Endothelial cell of umbilical vein (primary cell): ENCODE measurements at regions not wholly inside any gene's neighbourhood (a gene's known extent, or its start where the extent isn't known, plus 50 kb on each side); places are given as distances from the start of the nearest gene placed in this dataset.

Experiments
- BruUV-seq: library from RNA; stranded (reverse); fragments of 400-500 nt; replicated peaks from 2 replicates; lab custom pipeline; 2021; lab: Mats Ljungman, UMichigan
- CTCF ChIA-PET: fragments of 300-600, 350-600 bp; sonication (Branson Sonifier 250); formaldehyde crosslinking; loops from one replicate; lab custom pipeline; 2021; ENCODE audit warnings: antibody characterized with exemption, inconsistent platforms; lab: Charles Lee
- POLR2A ChIA-PET: fragments of 300-600, 350-600 bp; sonication (Branson Sonifier 250); formaldehyde crosslinking; loops from one replicate; lab custom pipeline; 2021; ENCODE audit warnings: antibody characterized with exemption, inconsistent platforms; lab: Charles Lee
- DNase-seq: peaks from one replicate; pipeline ENCODE4 v3.0.0-alpha.2; 2011; ENCODE audit warnings: low read depth, low spot score
- FAIRE-seq: peaks from 2 replicates; lab custom pipeline; 2011; peaks lifted over from hg19 to GRCh38; lab: Jason Lieb, UNC
- H2AFZ ChIP-seq: 2 replicates; pipeline ENCODE4 v1.6.0; 2012; ENCODE audit warnings: low read depth, low read length, control low read depth, inconsistent platforms
- H3K27ac ChIP-seq: 2 replicates; pipeline ENCODE4 v1.5.1; 2011; ENCODE audit warnings: low read depth, mild to moderate bottlenecking, control low read depth, low read length, moderate library complexity; ENCODE audit not compliant: insufficient read depth
- H3K27me3 ChIP-seq, 2 experiments: 2 replicates each; pipeline versions ENCODE4 v1.6.0 to v1.6.1; 2011; ENCODE audit warnings: low read length in 2 of 2, mixed read lengths in 1 of 2; ENCODE audit not compliant: control insufficient read depth in 2 of 2, insufficient read depth in 2 of 2
- H3K36me3 ChIP-seq, 2 experiments: 2 replicates in 1 of 2; 3 replicates in 1 of 2; pipeline ENCODE4 v1.5.1; 2011; ENCODE audit warnings: low read length in 2 of 2, mild to moderate bottlenecking in 1 of 2, moderate library complexity in 1 of 2; ENCODE audit not compliant: control insufficient read depth in 2 of 2, insufficient read depth in 2 of 2; ENCODE audit errors: extremely low read depth in 1 of 2
- H3K4me1 ChIP-seq: 3 replicates; pipeline ENCODE4 v1.5.1; 2011; ENCODE audit warnings: mild to moderate bottlenecking, low read length; ENCODE audit not compliant: control insufficient read depth, insufficient read depth; ENCODE audit errors: extremely low read depth
- H3K4me2 ChIP-seq: 2 replicates; pipeline ENCODE4 v1.6.1; 2011; ENCODE audit warnings: low read length, control low read depth, mixed read lengths; ENCODE audit not compliant: insufficient read depth
- H3K4me3 ChIP-seq, 3 experiments: fragments of 200-600 bp in 1 of 3; sonication (generic), shearing (Covaris generic) in 1 of 3; replicated peaks in 1 of 3; 2 replicates each; pipeline ENCODE4 v1.5.1; 2011 to 2016; ENCODE audit warnings: control low read depth in 3 of 3, low read length in 3 of 3, mild to moderate bottlenecking in 2 of 3, inconsistent platforms in 1 of 3, low read depth in 1 of 3, moderate library complexity in 1 of 3; ENCODE audit not compliant: insufficient read depth in 1 of 3
- H3K79me2 ChIP-seq: 2 replicates; pipeline ENCODE4 v1.6.0; 2012; ENCODE audit warnings: low read length, inconsistent platforms; ENCODE audit not compliant: control insufficient read depth, insufficient read depth
- H3K9ac ChIP-seq: replicated peaks from 2 replicates; pipeline ENCODE3; 2011; ENCODE audit warnings: low read length, control low read depth; ENCODE audit not compliant: insufficient read depth; ENCODE audit errors: extremely low read depth
- H3K9me1 ChIP-seq: replicated peaks from 3 replicates; pipeline ENCODE4 v1.6.0; 2011; ENCODE audit warnings: mild to moderate bottlenecking, low read length; ENCODE audit not compliant: control insufficient read depth, insufficient read depth; ENCODE audit errors: extremely low read depth
- H3K9me3 ChIP-seq: replicated peaks from 2 replicates; pipeline ENCODE4 v1.5.1; 2012; ENCODE audit warnings: low read length, inconsistent platforms; ENCODE audit not compliant: control insufficient read depth, insufficient read depth
- H4K20me1 ChIP-seq: replicated peaks from 2 replicates; pipeline ENCODE3; 2011; ENCODE audit warnings: mild to moderate bottlenecking, low read length; ENCODE audit not compliant: control insufficient read depth, insufficient read depth; ENCODE audit errors: extremely low read depth
- CTCF ChIP-seq, 2 donors: IDR thresholded peaks; 1 replicate in 1 of 2; 2 replicates in 1 of 2; pipeline ENCODE4 v1.5.1; 2011; ENCODE audit warnings: low read length in 2 of 2, mild to moderate bottlenecking in 2 of 2, moderate library complexity in 2 of 2, control low read depth in 1 of 2, inconsistent platforms in 1 of 2, low read depth in 1 of 2; ENCODE audit not compliant: insufficient read depth in 1 of 2; ENCODE audit errors: extremely low read depth in 1 of 2
- EZH2 ChIP-seq: IDR thresholded peaks from 2 replicates; pipeline ENCODE4 v1.6.1; 2012; ENCODE audit warnings: borderline replicate concordance, low read depth, mild to moderate bottlenecking, moderate library complexity, low read length, inconsistent platforms; ENCODE audit not compliant: severe bottlenecking
- FOS ChIP-seq: IDR thresholded peaks from 2 replicates; pipeline ENCODE4 v1.6.1; 2011; ENCODE audit warnings: mild to moderate bottlenecking, low read length, moderate library complexity, borderline replicate concordance; ENCODE audit not compliant: insufficient read depth
- GATA2 ChIP-seq: IDR thresholded peaks from 2 replicates; pipeline ENCODE4 v1.7.0; 2011; ENCODE audit warnings: low read depth, mild to moderate bottlenecking, moderate library complexity, mixed read lengths, low read length; ENCODE audit not compliant: insufficient read length, insufficient read depth
- JUN ChIP-seq: IDR thresholded peaks from 2 replicates; pipeline ENCODE4 v1.6.1; 2011; ENCODE audit warnings: borderline replicate concordance, low read depth; ENCODE audit not compliant: insufficient read length, insufficient read depth
- MYC ChIP-seq: IDR thresholded peaks from one replicate; pipeline ENCODE4 v1.6.1; 2011; ENCODE audit warnings: mild to moderate bottlenecking, low read depth, low read length
- POLR2A ChIP-seq: IDR thresholded peaks from 2 replicates; pipeline ENCODE4 v1.6.1; 2012; ENCODE audit warnings: low read depth, mild to moderate bottlenecking, control low read depth, low read length
- POLR2AphosphoS5 ChIP-seq: IDR thresholded peaks from 2 replicates; pipeline ENCODE4 v1.6.1; 2012; ENCODE audit warnings: low read depth, mild to moderate bottlenecking, control low read depth, low read length, moderate library complexity; ENCODE audit not compliant: insufficient read depth
- dilution Hi-C: fragments of 300-500 bp; cut with MboI; formaldehyde crosslinking; loops from one replicate; pipeline ENCODE4 v1.15.0; 2019; ENCODE audit warnings: low sequenced_read_pairs; ENCODE audit not compliant: extremely low pct_ligation_motif_present
- intact Hi-C: fragments of 100-400 bp; cut with micrococcal nuclease; formaldehyde crosslinking; loops from one replicate; pipeline ENCODE4 v1.10.0; 2022
- TF ChIP-seq, protein P1 (sequence below): IDR thresholded peaks from 2 replicates; pipeline ENCODE4 v1.6.1; 2011; ENCODE audit not compliant: insufficient read depth, insufficient read length

- Histone ChIP-seq H3K36me3 (no peaks in the 10 kb centered on the region), H3K27me3 (no peaks in the 10 kb centered on the region), H3K9me1 (no peaks in the 10 kb centered on the region), H3K79me2 (no peaks in the 10 kb centered on the region), H3K4me1 (no peaks in the 10 kb centered on the region), H2AFZ (no peak overlapping the region), H3K9ac (no peak overlapping the region), H3K9me3 (no peaks in the 10 kb centered on the region), H3K4me2 (no peak overlapping the region), H4K20me1 (no peaks in the 10 kb centered on the region), H3K4me3 (no peak overlapping the region), H3K27ac (no peak overlapping the region)
- no peak for FAIRE-seq
- ChIA-PET CTCF (interaction anchor here (0.8 to 1.2 kb wide), 2 partner anchors 52 to 54 kb away, joined by 3 read pairs; no protein-coding TSS in a partner anchor), POLR2A (interaction anchor here (0.6 kb wide), 1 partner anchor 33 kb away, joined by 3 read pairs; no protein-coding TSS in a partner anchor)
- no TSS peak for BruUV-seq
- no peak for DNase-seq
- TF ChIP-seq POLR2AphosphoS5 (no peak), FOS (no peak), POLR2A (no peak)
- dilution Hi-C loops (no loop called here), intact Hi-C loops (no loop called here)
Observed at GRCh38 chr13:33435207-33435606, 149.7 kb upstream of the STARD13 start.

- dilution Hi-C loops = no loop called here
- Histone ChIP-seq H2AFZ (no peak overlapping the region), H3K79me2 (no peaks in the 10 kb centered on the region), H3K9ac (no peak overlapping the region), H3K4me2 (no peak overlapping the region), H3K4me3 (no peak overlapping the region), H3K27me3 (no peaks in the 10 kb centered on the region), H3K9me1 (no peaks in the 10 kb centered on the region), H3K27ac (no peak overlapping the region), H3K36me3 (no peaks in the 10 kb centered on the region), H3K9me3 (no peaks in the 10 kb centered on the region), H3K4me1 (no peaks in the 10 kb centered on the region), H4K20me1 (no peaks in the 10 kb centered on the region)
- ChIA-PET POLR2A (no interaction called here), CTCF (no interaction called here)
- intact Hi-C loops = no loop called here
- no peak for FAIRE-seq
- TF ChIP-seq, protein P1, sequence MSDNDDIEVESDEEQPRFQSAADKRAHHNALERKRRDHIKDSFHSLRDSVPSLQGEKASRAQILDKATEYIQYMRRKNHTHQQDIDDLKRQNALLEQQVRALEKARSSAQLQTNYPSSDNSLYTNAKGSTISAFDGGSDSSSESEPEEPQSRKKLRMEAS = no peak
- TF ChIP-seq CTCF (IDR thresholded peaks at IDR 0.05; ENCODE audit: extremely low read depth in 1 of 2, insufficient read depth in 1 of 2, low read depth in 1 of 2, low read length in 2 of 2) (no peak), GATA2 (no peak), POLR2AphosphoS5 (no peak), MYC (no peak), FOS (no peak), EZH2 (no peak), JUN (no peak), POLR2A (no peak)
- no TSS peak for BruUV-seq
- DNase-seq = no peak
Observed at GRCh38 chr13:33438918-33439317, 153.4 kb upstream of the STARD13 start.
